GM23338 (cell line): ENCODE measurements at regions not wholly inside any gene's neighbourhood (a gene's known extent, or its start where the extent isn't known, plus 50 kb on each side); places are given as distances from the start of the nearest gene placed in this dataset.

Experiments used
- CREB1 ChIP-seq: fragments of 250-450 bp; sonication (Bioruptor Pico); IDR thresholded peaks from 2 replicates; pipeline ENCODE4 v1.5.0; 2020; ENCODE audit warnings: low read depth, mild to moderate bottlenecking, moderate library complexity
- EZH2 ChIP-seq: fragments of 200-600 bp; sonication (generic); IDR thresholded peaks from one replicate; pipeline ENCODE4 v1.8.0; 2017; ENCODE audit warnings: antibody characterized with exemption, mild to moderate bottlenecking, low read depth; ENCODE audit not compliant: unreplicated experiment
- EZH2phosphoT487 ChIP-seq: fragments of 200-600 bp; sonication (generic); IDR thresholded peaks from one replicate; pipeline ENCODE4 v1.8.1; 2018; ENCODE audit warnings: antibody characterized with exemption; ENCODE audit not compliant: unreplicated experiment
- NANOG ChIP-seq: IDR thresholded peaks from 2 replicates; pipeline ENCODE4 v1.6.1; 2016; ENCODE audit warnings: antibody characterized with exemption, borderline replicate concordance
- POLR2AphosphoS5 ChIP-seq: IDR thresholded peaks from 2 replicates; pipeline ENCODE4 v1.6.1; 2016; ENCODE audit warnings: antibody characterized with exemption, low read depth
- STAT1 ChIP-seq: IDR thresholded peaks from one replicate; pipeline ENCODE4 v1.6.1; 2016; ENCODE audit warnings: antibody characterized with exemption; ENCODE audit not compliant: unreplicated experiment
- ZNF114 ChIP-seq: fragments of 250-450 bp; sonication (Bioruptor Pico); IDR thresholded peaks from 2 replicates; pipeline ENCODE4 v1.5.0; 2020; ENCODE audit warnings: mild to moderate bottlenecking, moderate library complexity
- ZNF331 ChIP-seq: fragments of 250-450 bp; sonication (Bioruptor Pico); IDR thresholded peaks from 2 replicates; pipeline ENCODE4 v1.5.0; 2020; ENCODE audit warnings: low read depth, mild to moderate bottlenecking, moderate library complexity
- TF ChIP-seq, protein P1 (sequence below): IDR thresholded peaks from one replicate; pipeline ENCODE4 v1.6.1; 2018; ENCODE audit warnings: antibody characterized with exemption; ENCODE audit not compliant: unreplicated experiment
- TF ChIP-seq, protein P2 (sequence below), 2 experiments: fragments of 200-600 bp in 1 of 2; sonication (generic) in 1 of 2; conservative IDR thresholded peaks; 2 replicates each; pipeline versions ENCODE4 v1.5.1 to v1.6.1; 2016 to 2017; ENCODE audit warnings: antibody characterized with exemption in 2 of 2, low read depth in 2 of 2, mild to moderate bottlenecking in 2 of 2, moderate library complexity in 1 of 2
- TF ChIP-seq, protein P3 (sequence below): IDR thresholded peaks from 2 replicates; pipeline ENCODE4 v1.6.1; 2016; ENCODE audit warnings: antibody characterized with exemption

DNA sequence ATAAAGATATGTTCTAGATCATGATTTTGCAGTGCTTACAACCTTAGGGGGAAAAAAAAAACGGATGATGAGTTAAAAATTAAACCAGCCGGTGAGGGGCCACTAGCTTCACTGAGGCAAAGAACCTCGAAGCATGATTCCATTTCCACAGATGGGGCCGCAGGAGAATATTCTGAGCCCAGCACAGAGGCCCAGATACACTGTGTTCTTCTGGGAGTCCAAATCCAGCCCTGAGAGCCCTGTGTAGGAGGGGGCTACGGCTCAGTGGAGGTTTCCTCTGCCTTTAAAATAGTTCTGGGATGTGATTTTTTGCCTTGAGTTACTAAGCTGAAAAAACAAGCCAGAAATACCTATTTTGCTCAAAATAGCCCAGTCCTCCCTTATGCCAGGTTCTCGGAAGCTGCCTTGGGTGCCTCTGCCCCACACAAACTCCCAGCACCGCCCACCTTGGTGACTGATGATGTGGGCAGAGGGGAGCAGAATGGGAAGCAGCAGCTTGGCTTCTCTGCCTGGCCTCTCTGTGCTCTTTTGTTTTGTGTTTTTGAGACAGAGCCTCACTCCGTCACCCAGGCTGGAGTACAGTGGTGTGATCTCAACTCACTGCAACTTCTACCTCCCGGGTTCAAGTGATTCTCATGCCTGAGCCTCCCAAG is 105.4 kb upstream of the BCL2L14 start:
- TF ChIP-seq, protein P1, sequence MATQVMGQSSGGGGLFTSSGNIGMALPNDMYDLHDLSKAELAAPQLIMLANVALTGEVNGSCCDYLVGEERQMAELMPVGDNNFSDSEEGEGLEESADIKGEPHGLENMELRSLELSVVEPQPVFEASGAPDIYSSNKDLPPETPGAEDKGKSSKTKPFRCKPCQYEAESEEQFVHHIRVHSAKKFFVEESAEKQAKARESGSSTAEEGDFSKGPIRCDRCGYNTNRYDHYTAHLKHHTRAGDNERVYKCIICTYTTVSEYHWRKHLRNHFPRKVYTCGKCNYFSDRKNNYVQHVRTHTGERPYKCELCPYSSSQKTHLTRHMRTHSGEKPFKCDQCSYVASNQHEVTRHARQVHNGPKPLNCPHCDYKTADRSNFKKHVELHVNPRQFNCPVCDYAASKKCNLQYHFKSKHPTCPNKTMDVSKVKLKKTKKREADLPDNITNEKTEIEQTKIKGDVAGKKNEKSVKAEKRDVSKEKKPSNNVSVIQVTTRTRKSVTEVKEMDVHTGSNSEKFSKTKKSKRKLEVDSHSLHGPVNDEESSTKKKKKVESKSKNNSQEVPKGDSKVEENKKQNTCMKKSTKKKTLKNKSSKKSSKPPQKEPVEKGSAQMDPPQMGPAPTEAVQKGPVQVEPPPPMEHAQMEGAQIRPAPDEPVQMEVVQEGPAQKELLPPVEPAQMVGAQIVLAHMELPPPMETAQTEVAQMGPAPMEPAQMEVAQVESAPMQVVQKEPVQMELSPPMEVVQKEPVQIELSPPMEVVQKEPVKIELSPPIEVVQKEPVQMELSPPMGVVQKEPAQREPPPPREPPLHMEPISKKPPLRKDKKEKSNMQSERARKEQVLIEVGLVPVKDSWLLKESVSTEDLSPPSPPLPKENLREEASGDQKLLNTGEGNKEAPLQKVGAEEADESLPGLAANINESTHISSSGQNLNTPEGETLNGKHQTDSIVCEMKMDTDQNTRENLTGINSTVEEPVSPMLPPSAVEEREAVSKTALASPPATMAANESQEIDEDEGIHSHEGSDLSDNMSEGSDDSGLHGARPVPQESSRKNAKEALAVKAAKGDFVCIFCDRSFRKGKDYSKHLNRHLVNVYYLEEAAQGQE: no peak
- TF ChIP-seq POLR2AphosphoS5 (no peak), EZH2 (no peak), ZNF114 (no peak), CREB1 (no peak), EZH2phosphoT487 (no peak), NANOG (no peak), STAT1 (no peak), ZNF331 (CRISPR knock-in tag) (no peak)
- TF ChIP-seq, protein P2, sequence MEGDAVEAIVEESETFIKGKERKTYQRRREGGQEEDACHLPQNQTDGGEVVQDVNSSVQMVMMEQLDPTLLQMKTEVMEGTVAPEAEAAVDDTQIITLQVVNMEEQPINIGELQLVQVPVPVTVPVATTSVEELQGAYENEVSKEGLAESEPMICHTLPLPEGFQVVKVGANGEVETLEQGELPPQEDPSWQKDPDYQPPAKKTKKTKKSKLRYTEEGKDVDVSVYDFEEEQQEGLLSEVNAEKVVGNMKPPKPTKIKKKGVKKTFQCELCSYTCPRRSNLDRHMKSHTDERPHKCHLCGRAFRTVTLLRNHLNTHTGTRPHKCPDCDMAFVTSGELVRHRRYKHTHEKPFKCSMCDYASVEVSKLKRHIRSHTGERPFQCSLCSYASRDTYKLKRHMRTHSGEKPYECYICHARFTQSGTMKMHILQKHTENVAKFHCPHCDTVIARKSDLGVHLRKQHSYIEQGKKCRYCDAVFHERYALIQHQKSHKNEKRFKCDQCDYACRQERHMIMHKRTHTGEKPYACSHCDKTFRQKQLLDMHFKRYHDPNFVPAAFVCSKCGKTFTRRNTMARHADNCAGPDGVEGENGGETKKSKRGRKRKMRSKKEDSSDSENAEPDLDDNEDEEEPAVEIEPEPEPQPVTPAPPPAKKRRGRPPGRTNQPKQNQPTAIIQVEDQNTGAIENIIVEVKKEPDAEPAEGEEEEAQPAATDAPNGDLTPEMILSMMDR (conservative IDR thresholded peaks at IDR 0.05; ENCODE audit: low read depth in 2 of 2): no peak
- TF ChIP-seq, protein P3, sequence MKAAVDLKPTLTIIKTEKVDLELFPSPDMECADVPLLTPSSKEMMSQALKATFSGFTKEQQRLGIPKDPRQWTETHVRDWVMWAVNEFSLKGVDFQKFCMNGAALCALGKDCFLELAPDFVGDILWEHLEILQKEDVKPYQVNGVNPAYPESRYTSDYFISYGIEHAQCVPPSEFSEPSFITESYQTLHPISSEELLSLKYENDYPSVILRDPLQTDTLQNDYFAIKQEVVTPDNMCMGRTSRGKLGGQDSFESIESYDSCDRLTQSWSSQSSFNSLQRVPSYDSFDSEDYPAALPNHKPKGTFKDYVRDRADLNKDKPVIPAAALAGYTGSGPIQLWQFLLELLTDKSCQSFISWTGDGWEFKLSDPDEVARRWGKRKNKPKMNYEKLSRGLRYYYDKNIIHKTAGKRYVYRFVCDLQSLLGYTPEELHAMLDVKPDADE: no peak
